H1 (cell line): ENCODE measurements at regions not wholly inside any gene's neighbourhood (a gene's known extent, or its start where the extent isn't known, plus 50 kb on each side); places are given as distances from the start of the nearest gene placed in this dataset.

Source experiments
- CTCF ChIA-PET: fragments of 300-600 bp; sonication (Branson Sonifier 250); formaldehyde crosslinking; loops from one replicate; lab custom pipeline; 2021; ENCODE audit not compliant: partially characterized antibody; lab: Charles Lee
- POLR2A ChIA-PET: fragments of 300-600 bp; sonication (Branson Sonifier 250); formaldehyde crosslinking; loops from one replicate; lab custom pipeline; 2021; ENCODE audit warnings: inconsistent platforms; ENCODE audit not compliant: partially characterized antibody; lab: Charles Lee
- DNase-seq, 2 experiments: peaks; one replicate each; pipeline versions ENCODE4 v3.0.0 to v3.0.0-alpha.2; 2010 to 2022; ENCODE audit warnings: low spot score in 2 of 2, low read depth in 1 of 2, mixed read lengths in 1 of 2
- FAIRE-seq: peaks from 2 replicates; lab custom pipeline; 2011; peaks lifted over from hg19 to GRCh38; lab: Jason Lieb, UNC
- H2AFZ ChIP-seq: 2 replicates; pipeline ENCODE4 v1.8.1; 2012; ENCODE audit warnings: low read length, inconsistent platforms
- H2AK5ac ChIP-seq: 2 replicates; pipeline ENCODE4 v1.6.1; 2013; ENCODE audit warnings: low read depth, low read length
- H2BK120ac ChIP-seq: replicated peaks from 2 replicates; pipeline ENCODE3; 2013; ENCODE audit warnings: low read depth, low read length, inconsistent platforms
- H2BK12ac ChIP-seq: 2 replicates; pipeline ENCODE4 v1.6.1; 2013; ENCODE audit warnings: low read depth, low read length
- H2BK15ac ChIP-seq: 2 replicates; pipeline ENCODE4 v1.6.1; 2013; ENCODE audit warnings: low read length
- H2BK20ac ChIP-seq: 2 replicates; pipeline ENCODE4 v1.6.1; 2013; ENCODE audit warnings: low read length
- H2BK5ac ChIP-seq: 2 replicates; pipeline ENCODE4 v1.6.1; 2013; ENCODE audit warnings: low read depth, low read length
- H3K14ac ChIP-seq: 2 replicates; pipeline ENCODE4 v1.6.1; 2013; ENCODE audit warnings: inconsistent platforms; ENCODE audit not compliant: insufficient read length
- H3K18ac ChIP-seq: 2 replicates; pipeline ENCODE4 v1.6.1; 2013; ENCODE audit warnings: low read length; ENCODE audit errors: extremely low read depth
- H3K23ac ChIP-seq: 2 replicates; pipeline ENCODE4 v1.6.1; 2013; ENCODE audit warnings: inconsistent platforms; ENCODE audit not compliant: insufficient read length
- H3K23me2 ChIP-seq: 2 replicates; pipeline ENCODE4 v1.6.1; 2013; ENCODE audit warnings: low read depth, low read length
- H3K27ac ChIP-seq: 2 replicates; pipeline ENCODE4 v1.6.1; 2011; ENCODE audit warnings: low read depth, low read length, inconsistent platforms
- H3K27me3 ChIP-seq, 4 experiments: replicated peaks in 1 of 4; 1 replicate in 1 of 4; 2 replicates in 3 of 4; pipeline versions ENCODE4 v1.6.1 to v1.8.1; 2011 to 2013; ENCODE audit warnings: low read length in 3 of 4, mild to moderate bottlenecking in 3 of 4, inconsistent platforms in 2 of 4, mixed read lengths in 2 of 4, moderate library complexity in 1 of 4; ENCODE audit not compliant: control insufficient read depth in 3 of 4, insufficient read depth in 3 of 4; ENCODE audit errors: extremely low read depth in 1 of 4
- H3K36me3 ChIP-seq, 4 experiments: 2 replicates each; pipeline versions ENCODE4 v1.6.1 to v1.8.1; 2011 to 2013; ENCODE audit warnings: mild to moderate bottlenecking in 4 of 4, low read length in 3 of 4, moderate library complexity in 2 of 4, control low read depth in 1 of 4, inconsistent platforms in 1 of 4; ENCODE audit not compliant: insufficient read depth in 4 of 4, control insufficient read depth in 2 of 4
- H3K4ac ChIP-seq: replicated peaks from 2 replicates; pipeline ENCODE3; 2013; ENCODE audit warnings: low read length, low read depth, mixed read lengths, inconsistent platforms; ENCODE audit not compliant: insufficient read length
- H3K4me1 ChIP-seq, 4 experiments: replicated peaks in 1 of 4; 1 replicate in 1 of 4; 2 replicates in 3 of 4; pipeline versions ENCODE4 v1.6.1 to v1.8.1; 2011 to 2013; ENCODE audit warnings: low read length in 3 of 4, inconsistent platforms in 2 of 4, mixed read lengths in 1 of 4; ENCODE audit not compliant: insufficient read depth in 4 of 4, control insufficient read depth in 3 of 4
- H3K4me2 ChIP-seq, 2 experiments: 2 replicates each; pipeline versions ENCODE4 v1.6.1 to v1.8.1; 2011 to 2013; ENCODE audit warnings: low read depth in 2 of 2, low read length in 2 of 2, control low read depth in 1 of 2, inconsistent platforms in 1 of 2, mild to moderate bottlenecking in 1 of 2; ENCODE audit not compliant: insufficient read depth in 1 of 2
- H3K4me3 ChIP-seq, 4 experiments: fragments of 200-600, 300-600 bp in 1 of 4; sonication (generic), shearing (Covaris generic), sonication (Bioruptor Twin) in 1 of 4; 2 replicates each; pipeline versions ENCODE4 v1.5.1 to v1.8.1; 2011 to 2016; ENCODE audit warnings: low read length in 4 of 4, low read depth in 3 of 4, control low read depth in 2 of 4, inconsistent platforms in 2 of 4, mild to moderate bottlenecking in 2 of 4, mixed read lengths in 1 of 4, moderate library complexity in 1 of 4; ENCODE audit not compliant: insufficient read depth in 2 of 4; ENCODE audit errors: extremely low read depth in 1 of 4
- H3K56ac ChIP-seq: replicated peaks from 2 replicates; pipeline ENCODE3; 2013; ENCODE audit warnings: low read depth, mild to moderate bottlenecking, mixed read lengths, low read length, inconsistent platforms; ENCODE audit not compliant: insufficient read length
- H3K79me1 ChIP-seq: 2 replicates; pipeline ENCODE4 v1.6.1; 2013; ENCODE audit warnings: low read depth, low read length, control low read depth
- H3K79me2 ChIP-seq, 2 experiments: 2 replicates each; pipeline versions ENCODE4 v1.6.1 to v1.8.1; 2012 to 2013; ENCODE audit warnings: low read length in 2 of 2, mild to moderate bottlenecking in 2 of 2, inconsistent platforms in 1 of 2; ENCODE audit not compliant: insufficient read depth in 2 of 2, control insufficient read depth in 1 of 2
- H3K9ac ChIP-seq, 4 experiments: replicated peaks in 1 of 4; 1 replicate in 1 of 4; 2 replicates in 3 of 4; pipeline versions ENCODE4 v1.6.1 to v1.8.1; 2011 to 2013; ENCODE audit warnings: low read depth in 3 of 4, low read length in 3 of 4, control low read depth in 2 of 4, mild to moderate bottlenecking in 2 of 4, moderate library complexity in 2 of 4, inconsistent platforms in 1 of 4; ENCODE audit errors: extremely low read depth in 1 of 4
- H3K9me3 ChIP-seq, 2 experiments: 2 replicates each; pipeline versions ENCODE4 v1.6.1 to v1.8.1; 2012 to 2013; ENCODE audit warnings: mild to moderate bottlenecking in 2 of 2, moderate library complexity in 2 of 2, control low read depth in 1 of 2, inconsistent platforms in 1 of 2, low read depth in 1 of 2, low read length in 1 of 2, mixed read lengths in 1 of 2; ENCODE audit not compliant: insufficient read depth in 2 of 2
- H4K20me1 ChIP-seq, 2 experiments: replicated peaks in 1 of 2; 2 replicates each; pipeline versions ENCODE3 to v1.8.1; 2011 to 2013; ENCODE audit warnings: inconsistent platforms in 2 of 2, low read length in 2 of 2, mild to moderate bottlenecking in 1 of 2; ENCODE audit not compliant: insufficient read depth in 2 of 2, control insufficient read depth in 1 of 2
- H4K5ac ChIP-seq: 2 replicates; pipeline ENCODE4 v1.6.1; 2013; ENCODE audit warnings: low read length, low read depth, mixed read lengths, inconsistent platforms; ENCODE audit not compliant: insufficient read length
- H4K8ac ChIP-seq: 2 replicates; pipeline ENCODE4 v1.8.0; 2013; ENCODE audit warnings: mild to moderate bottlenecking, moderate library complexity, low read length, inconsistent platforms; ENCODE audit not compliant: insufficient read depth; ENCODE audit errors: extremely low read depth
- H4K91ac ChIP-seq: replicated peaks from 2 replicates; pipeline ENCODE3; 2013; ENCODE audit warnings: low read length, mixed read lengths, inconsistent platforms; ENCODE audit not compliant: insufficient read length
- KDM4A ChIP-seq: IDR thresholded peaks from one replicate; pipeline ENCODE4 v1.7.1; 2012; ENCODE audit warnings: low read depth, mild to moderate bottlenecking, moderate library complexity, low read length, inconsistent platforms; ENCODE audit not compliant: severe bottlenecking
- SIN3A ChIP-seq, 2 experiments: IDR thresholded peaks in 1 of 2; conservative IDR thresholded peaks in 1 of 2; 2 replicates each; pipeline ENCODE4 v1.6.1; 2011 to 2012; ENCODE audit warnings: low read length in 2 of 2, improper control_type of control experiment in 1 of 2, low read depth in 1 of 2, mild to moderate bottlenecking in 1 of 2
- WGBS, 2 experiments: shearing (Covaris generic) in 1 of 2; methylation state at CpG; one replicate each; pipeline versions ENCODE4 v1.1.6 to v1.1.7; 2013 to 2015; ENCODE audit warnings: low lambda C conversion rate in 2 of 2, mixed read lengths in 2 of 2, inconsistent platforms in 1 of 2, low coverage in 1 of 2, missing lambda C conversion rate in 1 of 2; ENCODE audit not compliant: insufficient replicate concordance in 2 of 2, insufficient coverage in 1 of 2, insufficient read length in 1 of 2; ENCODE audit errors: extremely low coverage in 1 of 2, missing lambda C conversion rate in 1 of 2; 5-methylcytosine and 5-hydroxymethylcytosine counted together

GRCh38 chr16:85515830-85516397 lies 97.2 kb upstream of the GSE1 start:
- Histone ChIP-seq H3K79me2 (no peaks in the 10 kb centered on the region), H3K4me3 (no peak overlapping the region), H4K20me1 (no peaks in the 10 kb centered on the region), H3K9ac (no peak overlapping the region), H2BK15ac (no peak overlapping the region), H2AK5ac (peak overlapping the region; percentile 24; the same call in 1 of the 2 replicates), H3K36me3 (no peaks in the 10 kb centered on the region), H4K5ac (no peak overlapping the region), H3K56ac (no peak overlapping the region), H3K27me3 (no peaks in the 10 kb centered on the region; a peak in 1 of 7 replicates), H4K91ac (no peak overlapping the region), H3K14ac (no peak overlapping the region), H3K4ac (no peak overlapping the region), H3K27ac (no peak overlapping the region), H2BK120ac (no peak overlapping the region), H3K4me2 (no peak overlapping the region), H3K4me1 (peaks cover 0 to 20% (median 14%) of the 10 kb centered on the region in 4 experiments; a peak in 6 of 7 replicates), H3K9me3 (no peaks in the 10 kb centered on the region), H2BK12ac (peak overlapping the region; percentile 75; the same call in 1 of the 2 replicates), H3K23me2 (peaks cover 8% of the 10 kb centered on the region), H4K8ac (peak overlapping the region; percentile 72), H2BK20ac (no peak overlapping the region), H3K79me1 (no peaks in the 10 kb centered on the region), H3K18ac (peak overlapping the region; percentile 32; the same call in 1 of the 2 replicates), H2BK5ac (no peak overlapping the region), H3K23ac (no peak overlapping the region), H2AFZ (no peak overlapping the region)
- WGBS, 2 experiments = 84% methylated on average over 11 of the region's 12 CpGs; no CpG with 5 or more reads in 1 of the 2 experiments
- no peak for TF ChIP-seq KDM4A
- TF ChIP-seq SIN3A (conservative IDR thresholded peaks at IDR 0.05 in 1 of 2, IDR thresholded peaks at IDR 0.05 in 1 of 2; ENCODE audit: low read depth in 1 of 2, low read length in 2 of 2) = no peak
- FAIRE-seq (no peak), DNase-seq (no peak)
- ChIA-PET CTCF (interaction anchor here (0.6 to 6.6 kb wide), 20 partner anchors 9 to 144 kb away, joined by 3 to 56 read pairs (median 4); no protein-coding TSS in a partner anchor), POLR2A (interaction anchor here (1.1 to 2.3 kb wide), 2 partner anchors 8 to 9 kb away, joined by 3 to 5 read pairs; no protein-coding TSS in a partner anchor)
